GM19372 (cell line): ENCODE measurements at regions not wholly inside any gene's neighbourhood (a gene's known extent, or its start where the extent isn't known, plus 50 kb on each side); places are given as distances from the start of the nearest gene placed in this dataset.
"Not testable (repeated sequence)": the region's sequence is repeated elsewhere in the genome, so short reads cannot be mapped to it uniquely, and the experiment has no call there.

Experiments
- ATAC-seq: cut with Tn5 transposase; IDR thresholded peaks from one replicate; pipeline ENCODE4 v1.9.1; 2021; ENCODE audit warnings: mild to moderate bottlenecking, low read depth, moderate library complexity; ENCODE audit not compliant: unreplicated experiment

DNA sequence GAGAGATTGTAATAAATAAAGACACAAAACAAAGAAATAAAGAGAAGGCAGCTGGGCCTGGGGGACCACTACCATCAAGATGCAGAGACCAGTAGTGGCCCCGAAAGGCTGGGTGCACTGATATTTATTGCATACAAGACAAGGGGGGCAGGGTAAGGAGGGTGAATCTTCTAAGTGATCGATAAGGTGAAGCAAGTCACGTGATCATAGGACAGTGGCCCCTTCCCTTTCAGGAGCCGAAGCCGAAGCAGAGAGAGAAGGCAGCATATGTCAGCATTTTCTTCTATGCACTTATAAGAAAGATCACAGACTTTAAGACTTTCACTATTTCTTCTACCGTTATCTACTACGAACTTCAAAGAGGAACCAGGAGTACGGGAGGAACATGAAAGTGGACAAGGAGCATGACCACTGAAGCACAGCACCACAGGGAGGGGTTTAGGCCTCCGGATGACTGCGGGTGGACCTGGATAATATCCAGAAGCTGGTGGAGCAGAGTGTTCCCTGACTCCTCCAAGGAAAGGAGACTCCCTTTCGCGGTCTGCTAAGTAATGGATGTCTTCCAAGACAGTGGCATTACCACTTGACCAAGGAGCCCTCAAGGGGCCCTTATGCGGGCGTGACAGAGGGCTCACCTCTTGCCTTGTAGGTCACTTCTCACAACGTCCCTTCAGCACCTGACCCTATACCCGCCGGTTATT, 126.4 kb downstream of the RBM46 start:
- ATAC-seq, result not testable (repeated sequence)

DNA sequence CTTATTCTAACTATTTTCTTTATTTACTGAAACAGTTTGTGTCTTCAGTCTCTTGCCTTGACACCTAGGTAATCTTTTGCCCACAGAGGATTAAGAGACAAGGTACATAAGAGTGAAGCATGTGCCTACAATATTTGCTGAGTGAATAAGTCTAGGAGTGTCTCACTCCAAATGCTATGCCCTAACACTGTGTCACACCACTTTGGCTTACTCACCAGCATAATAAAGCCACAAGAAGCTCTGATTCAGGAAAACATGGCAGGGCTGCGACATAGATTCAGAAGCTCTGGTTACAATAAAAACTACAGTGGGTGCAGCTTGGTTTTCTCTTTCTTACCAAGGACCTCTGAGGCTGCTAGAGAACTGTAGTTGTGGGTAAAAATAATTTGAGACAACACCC, 127.1 kb downstream of the RBM46 start:
- no peak for ATAC-seq

DNA sequence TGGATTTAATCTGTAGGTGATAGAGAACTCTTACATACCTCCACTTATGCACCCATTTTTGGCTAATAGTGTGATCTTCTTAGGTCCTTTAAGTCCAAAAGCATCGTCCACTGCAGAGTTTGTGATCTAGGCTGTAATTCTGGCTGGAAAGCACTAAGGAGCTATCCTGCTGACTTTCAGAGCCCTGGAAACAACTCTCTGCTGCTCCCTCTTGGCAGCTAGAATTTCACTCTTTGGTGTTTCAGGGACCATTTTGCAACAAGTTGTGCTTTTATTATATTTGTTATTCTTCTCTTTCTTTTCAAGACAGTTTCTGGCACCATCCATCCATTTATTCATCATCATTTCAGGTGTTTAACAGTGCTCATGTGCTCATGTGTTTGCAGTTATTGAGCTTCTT, 130.0 kb downstream of the RBM46 start:
- ATAC-seq, result no peak

DNA sequence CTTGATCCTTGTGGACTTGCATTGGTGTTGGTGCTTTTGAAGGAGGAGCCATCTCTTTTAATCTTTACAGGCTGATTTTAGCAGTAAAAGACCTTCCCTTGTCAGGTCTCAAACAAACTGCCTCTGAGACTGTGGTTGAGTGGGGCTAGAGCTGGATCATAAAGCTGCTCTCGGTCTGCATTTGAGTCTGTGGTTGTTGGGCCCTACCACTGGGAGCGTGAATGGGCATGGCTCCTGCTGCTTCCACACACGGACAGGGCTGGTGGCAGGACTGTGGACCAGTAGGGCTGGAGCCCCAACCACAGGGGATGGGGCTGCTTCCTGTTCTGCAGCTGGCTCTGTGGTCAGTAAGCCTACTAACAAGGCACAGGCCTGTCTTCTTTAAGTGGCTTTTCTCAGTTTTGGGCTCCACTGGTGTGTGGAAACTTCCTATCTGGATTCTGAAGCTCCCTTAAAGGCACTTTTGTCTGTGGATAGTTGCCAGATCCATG, 130.6 kb downstream of the RBM46 start:
- ATAC-seq, result no peak

DNA sequence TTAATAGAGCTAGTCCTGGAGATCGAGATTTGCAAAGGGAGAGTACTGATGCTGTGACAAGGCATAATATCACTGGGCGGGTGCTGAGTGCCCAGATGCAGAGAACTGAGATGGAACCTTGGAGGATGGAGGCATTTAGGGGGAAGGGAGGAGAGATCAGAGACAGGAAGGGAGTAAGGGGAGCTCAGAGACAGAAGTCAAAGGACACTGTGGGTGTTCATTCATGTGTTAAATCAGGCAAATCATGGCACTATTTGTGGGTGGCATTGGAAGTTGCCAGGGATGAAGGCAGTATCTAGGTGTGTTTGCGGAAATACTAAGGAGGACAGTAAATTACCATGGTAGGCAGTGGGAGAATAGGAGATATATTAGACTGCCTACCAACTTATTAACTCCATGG, 135.0 kb downstream of the RBM46 start:
- no peak for ATAC-seq

DNA sequence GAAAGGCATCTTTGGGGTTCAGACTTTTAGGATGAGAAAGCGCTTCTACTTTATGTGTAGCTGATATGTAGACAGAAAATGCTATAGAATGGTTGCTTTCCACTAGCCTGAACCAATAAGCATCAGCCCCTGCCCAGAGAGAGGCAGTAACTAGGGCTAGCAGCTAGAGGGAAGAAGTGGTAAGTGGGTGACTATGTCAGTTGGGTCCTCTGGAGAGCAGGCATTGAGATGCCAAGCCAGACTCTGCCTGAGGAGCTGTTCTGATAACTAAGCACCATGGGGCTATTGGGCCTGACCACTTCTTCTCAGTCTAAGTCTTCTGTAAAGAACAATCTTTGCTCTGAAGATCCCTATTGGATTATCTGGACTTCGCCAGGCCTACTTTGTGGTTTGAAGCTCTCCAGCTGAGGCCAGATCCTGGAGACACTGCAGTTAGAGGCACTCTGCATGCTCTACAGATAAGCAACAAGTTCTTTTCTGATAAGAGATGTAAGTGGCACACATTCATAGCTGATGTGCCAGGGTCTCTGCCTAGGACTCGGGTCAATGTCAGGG, 146.1 kb downstream of the RBM46 start:
- ATAC-seq, result no peak

DNA sequence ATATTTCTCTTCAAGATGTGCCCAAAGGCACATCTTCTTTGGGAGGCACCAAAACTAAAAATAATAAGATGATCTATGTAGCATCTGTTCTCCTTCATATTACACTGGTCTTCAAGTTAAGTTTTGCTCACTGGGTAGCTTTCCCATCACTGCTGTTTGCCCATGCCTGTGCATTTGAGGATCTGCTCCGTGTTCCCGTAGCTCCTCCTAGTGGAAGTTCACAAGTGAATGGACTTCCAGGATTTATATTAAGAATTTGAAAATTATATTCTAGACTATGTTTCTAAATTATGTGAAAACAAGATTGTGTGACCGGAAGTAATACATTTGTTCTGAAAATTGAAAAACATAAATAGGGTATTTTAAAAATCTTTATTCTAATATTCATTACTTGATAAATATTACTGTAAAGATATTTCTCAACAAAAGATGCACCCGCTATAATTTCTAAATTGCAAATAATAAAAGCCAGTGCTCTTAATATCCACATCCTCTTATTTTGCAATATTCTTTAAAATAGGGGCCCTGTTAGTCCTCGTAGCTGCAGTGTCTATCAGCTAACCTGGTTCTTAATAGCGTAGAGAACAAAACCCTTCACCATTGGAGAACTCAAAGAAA, 147.7 kb downstream of the RBM46 start:
- no peak for ATAC-seq

DNA sequence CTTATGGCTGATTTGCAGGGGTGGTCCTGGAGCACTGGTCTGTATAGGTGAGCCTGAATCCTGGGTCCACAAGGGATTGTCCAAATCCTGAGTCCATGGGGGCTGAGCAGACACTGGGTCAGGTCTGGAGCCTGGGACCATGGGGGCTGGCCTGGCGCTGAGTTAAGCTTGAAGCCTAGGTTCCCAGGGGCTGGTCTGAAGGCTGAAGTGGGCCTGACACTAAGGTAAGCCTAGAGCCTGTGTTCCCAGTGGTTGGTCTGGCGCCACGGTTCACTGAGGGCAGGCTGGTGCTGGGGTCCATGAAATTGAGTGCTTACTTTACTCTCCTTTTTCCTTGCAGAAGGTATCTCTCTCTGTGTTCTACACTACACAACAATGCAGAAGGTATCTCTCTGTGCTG, 155.8 kb downstream of the RBM46 start:
- ATAC-seq, result no peak

DNA sequence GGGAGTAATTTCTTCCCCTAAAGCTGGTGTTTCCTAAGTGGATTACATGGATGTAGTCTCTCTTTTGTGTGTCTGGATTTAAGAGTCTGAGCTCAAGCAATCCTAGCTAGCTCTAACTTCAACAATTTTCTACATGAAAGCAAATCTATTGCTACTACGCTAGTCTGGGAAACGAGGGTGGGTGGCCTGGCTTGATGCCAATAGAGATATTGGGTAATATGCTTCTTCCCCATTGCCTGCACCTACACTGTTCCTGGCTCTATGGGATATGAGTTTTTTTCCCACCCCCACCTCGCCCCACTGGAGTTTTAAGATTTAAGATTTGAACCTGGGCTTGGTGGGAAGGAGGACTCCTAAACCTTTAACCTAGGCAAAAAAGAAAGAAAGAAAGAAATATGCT, 158.8 kb downstream of the RBM46 start:
- no peak for ATAC-seq

DNA sequence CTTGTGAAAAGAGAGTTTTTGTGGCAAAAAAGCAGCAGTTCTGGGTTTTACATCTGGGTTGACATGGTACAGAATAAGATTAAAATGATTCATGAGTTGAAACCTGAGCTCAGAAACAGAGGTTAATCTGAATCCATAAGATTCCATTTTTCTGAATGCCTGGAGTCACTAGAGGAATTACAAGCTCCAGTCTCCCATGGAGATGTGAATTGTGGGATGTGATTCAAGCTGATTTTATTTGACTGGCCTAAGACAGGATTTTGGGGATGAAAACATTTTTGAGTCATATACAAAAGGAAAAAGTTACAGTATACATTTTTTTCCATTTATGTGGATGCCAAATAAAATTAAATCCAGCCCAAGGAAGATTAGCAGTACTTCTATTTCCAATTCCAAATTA, 161.1 kb downstream of the RBM46 start:
- ATAC-seq, result no peak

DNA sequence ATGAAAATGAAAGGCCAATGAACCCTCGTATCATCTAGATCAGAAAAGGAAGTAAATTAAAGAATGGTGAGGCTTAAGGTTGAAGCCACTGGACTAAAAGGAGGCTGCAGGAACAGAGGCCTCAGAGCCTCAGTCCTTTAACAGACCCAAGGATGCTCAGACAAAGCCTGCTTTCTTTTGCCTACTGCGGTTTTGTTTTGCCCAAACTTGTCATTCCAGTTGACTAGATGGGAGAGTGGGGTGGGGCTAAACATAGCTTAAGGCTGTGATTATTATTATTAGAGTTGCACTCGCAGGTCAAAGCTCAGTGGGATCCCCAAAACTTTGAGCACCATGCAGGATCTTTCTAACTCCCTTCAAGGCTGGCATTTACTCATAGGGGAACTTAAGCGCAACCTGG, 163.9 kb downstream of the RBM46 start:
- ATAC-seq, result no peak

DNA sequence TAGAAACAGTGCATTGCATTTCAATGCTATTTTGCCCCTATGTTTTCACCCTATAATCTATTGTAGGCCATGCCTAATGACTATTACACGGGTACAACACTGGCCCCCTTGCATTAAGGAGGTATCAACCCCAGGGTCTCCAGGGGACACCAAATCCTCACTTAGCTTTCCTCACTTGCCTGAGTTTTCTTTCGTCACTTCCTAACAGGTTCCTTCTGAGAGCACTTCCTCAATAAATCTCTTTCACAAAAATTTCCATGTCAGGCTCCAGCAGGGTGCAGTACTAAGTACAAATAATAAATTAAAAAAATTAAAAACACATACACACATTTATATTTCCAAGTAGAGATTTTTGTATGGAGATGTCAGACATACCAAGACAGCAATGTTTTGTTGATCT, 165.0 kb downstream of the RBM46 start:
- no peak for ATAC-seq

DNA sequence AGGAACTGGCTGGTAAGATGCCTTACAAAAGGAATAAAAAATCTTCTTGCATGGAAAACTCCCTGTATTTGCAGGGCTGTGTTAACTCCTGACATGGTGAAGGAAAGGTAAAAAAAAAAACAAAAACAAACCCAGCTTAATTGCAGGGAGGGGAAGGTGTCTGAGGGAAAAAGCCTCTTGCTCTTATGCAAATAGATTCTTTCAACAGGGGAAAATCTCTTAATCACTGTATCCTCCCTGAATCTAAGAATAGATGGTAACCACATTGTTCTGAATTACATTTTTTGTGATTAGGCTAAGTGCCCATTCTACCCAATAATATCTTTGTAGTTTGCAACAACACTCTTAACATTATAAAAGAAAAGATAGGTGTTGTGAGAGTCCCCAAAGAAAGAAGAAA, 172.6 kb downstream of the RBM46 start:
- no peak for ATAC-seq

DNA sequence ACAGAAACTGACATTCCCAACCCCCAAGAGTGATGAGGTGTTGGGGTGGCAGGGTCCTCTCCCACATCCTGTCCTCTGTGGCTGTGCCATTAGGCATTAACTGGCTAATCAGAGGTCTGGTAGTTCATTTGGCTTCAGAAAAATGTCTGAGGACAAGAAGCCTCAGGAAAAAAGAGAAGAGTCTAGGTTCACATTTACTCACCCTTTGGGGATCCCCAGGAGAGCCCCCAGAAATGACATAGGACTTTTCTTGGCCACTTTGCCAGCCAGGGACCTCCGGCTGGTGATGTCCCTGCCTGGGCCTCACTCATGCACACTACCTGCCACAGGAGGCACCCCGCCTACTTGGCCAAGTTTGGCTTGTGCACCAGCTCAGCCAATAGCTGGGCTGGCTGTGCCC, 173.0 kb downstream of the RBM46 start:
- no peak for ATAC-seq

DNA sequence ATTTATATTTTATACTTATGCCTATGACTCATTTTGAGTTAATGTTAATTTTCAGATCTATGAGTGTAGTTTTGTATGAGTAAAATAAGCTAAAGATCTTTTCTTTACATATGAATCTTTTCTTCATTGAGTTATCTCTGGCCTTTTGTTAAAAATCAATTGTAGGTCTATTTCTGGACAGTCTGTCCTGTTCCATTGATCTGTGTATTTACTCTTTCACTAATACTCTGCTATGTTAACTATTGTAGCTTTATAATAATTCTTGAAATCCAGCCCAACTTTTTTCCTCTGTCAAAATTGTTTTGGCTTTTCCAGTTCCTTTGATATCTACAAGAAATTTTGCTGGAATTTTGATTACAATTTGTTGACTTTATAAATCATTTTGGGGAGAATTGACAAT, 177.0 kb downstream of the RBM46 start:
- ATAC-seq, result no peak

DNA sequence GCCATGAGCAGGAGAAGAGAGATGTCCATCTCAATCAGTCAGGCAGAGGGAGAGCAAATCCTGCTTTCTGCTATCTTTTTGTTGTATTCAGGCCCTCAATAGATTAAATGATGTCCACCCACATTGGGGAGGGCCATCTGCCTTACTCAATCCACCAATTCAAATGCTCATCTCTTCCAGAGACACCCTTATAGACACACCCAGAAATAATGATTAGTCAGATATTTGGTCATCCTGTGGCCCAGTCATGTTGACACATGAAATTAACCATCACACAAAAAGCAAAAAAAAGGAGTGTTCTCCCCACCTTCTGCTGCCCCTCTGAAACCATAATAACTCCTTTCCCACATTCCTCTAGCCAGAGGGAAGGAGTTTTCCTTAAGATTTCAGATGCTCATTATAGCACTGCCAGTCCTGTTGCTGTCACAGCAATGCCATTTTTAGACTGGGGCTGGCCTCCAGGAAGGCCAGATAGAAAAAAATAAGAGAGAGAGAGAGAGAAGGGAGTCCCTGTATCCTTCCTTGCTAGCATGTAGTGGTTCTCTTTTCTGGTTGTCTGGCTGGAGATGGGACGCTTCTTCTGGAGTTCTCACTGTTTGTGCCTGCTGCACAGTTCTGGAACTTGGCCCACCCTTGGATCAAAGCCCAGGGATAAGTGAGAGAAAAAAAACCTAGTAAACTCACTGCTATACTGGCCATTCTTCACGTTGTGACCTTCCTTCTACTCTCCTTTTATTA, 177.7 kb downstream of the RBM46 start:
- no peak for ATAC-seq

DNA sequence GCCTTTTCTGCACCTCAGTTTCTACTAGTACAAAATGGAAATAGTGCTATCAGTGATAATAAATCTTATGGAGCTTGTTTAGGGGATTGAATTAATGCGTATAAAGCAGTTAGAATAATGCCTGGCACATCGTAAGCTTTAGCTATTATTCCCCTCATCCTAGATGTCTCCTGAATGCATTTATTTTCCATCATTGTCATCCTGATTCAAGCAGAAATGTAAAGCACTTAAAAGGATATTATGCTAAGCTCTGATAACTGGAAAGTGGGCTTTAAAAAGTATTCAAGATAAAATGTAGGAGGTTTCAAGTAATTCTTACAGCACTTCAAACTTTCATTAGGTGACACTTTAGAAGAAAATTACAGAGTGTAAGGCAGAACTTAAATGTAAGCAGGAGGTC, 178.7 kb downstream of the RBM46 start:
- ATAC-seq, result no peak

DNA sequence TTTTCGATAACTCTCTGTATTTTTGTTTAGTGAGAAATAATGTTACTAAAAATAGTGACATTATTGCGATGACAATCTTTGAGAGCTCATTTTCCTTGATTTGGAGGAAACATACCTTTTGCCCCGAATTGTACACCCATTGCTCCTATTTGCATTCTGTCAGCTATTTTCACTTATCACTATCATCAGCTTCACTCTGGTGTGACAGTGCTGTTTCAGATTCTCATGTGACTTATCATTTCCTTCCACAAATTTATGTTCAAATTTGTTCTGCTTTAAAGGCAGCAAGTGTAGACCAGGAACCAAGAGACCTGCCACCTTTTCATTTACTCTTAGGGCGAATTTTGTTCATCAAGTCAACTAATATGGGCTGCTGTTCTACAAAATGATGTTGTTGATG, 179.4 kb downstream of the RBM46 start:
- no peak for ATAC-seq

DNA sequence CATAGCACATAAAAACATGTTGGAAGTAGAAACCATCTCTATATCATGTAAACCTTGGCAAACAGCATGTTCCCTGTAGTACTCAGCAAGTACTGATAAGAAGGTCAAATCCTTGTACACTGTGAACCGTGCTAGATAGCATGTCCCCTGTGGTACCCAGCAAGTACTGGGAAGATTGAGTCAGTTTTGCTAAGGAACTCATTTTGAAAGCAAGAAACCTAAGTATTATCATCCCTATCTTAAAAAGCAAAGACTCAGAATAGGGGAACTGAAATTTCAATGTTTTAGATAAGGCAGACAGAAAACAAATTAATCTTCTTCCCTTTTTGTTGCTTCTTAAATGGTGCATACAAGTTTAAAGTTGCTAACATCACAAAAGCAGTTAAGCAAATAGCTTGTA, 180.2 kb downstream of the RBM46 start:
- peak; percentile 81 for ATAC-seq

DNA sequence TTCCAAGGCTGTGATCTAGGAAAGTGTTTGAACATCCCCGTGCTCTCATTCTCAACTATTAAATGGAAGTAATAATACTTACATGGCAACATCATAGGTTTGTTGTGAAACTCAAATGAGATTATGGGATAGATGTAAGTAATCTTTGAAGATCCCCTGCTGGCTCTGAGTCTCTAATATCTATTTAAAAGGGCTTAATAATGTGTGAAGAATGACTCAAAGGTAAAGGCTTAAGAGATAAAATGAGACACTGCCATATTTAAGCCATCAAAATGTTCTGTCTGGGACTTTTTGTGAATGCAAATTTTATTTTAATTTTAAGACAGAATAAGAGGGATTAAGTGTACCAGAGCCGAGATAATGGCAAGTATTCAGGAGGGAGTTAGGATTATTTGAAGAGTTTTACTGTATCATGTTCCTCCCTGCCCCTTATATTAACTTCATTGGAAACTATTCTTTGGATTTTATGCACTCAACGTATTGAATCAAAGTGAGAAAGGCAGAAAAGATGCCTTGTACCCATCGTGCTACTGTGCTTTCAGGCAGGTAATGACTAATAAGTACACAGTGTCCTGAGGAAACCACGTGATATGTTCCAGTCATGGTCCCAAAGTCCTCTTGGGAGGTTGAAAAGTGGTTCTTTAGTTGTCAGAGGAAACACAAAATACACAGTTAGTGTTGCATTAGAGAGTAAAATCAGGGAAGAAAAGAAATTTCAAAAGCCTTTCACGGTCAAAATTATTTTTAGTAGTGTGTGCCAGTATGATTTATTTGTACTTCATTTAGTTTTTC, 192.4 kb downstream of the RBM46 start:
- no peak for ATAC-seq

DNA sequence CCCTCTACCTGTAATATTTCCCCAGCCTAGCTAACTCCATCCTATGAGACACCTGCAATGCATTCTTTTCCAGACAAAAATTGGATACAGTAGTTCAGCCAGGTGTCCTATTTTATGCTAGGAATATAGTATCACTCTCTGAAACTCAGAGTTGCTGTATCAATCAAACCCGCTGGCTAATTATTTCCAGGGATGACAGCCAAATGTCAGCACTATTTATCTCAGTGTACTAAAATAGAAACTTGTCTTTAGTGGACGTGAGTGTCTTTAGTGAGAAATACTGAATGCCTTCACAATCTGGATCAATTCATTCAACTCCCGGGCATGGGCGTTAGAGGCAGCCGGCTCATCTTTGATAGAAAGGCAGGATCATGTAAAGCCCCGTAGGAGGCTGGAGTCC, 196.2 kb downstream of the RBM46 start:
- ATAC-seq, result no peak
